ENCODE measurements at regions not wholly inside any gene's neighbourhood (a gene's known extent, or its start where the extent isn't known, plus 50 kb on each side); places are given as distances from the start of the nearest gene placed in this dataset.

- H3K27ac ChIP-seq (ENCODE audit: low read length) = no peak overlapping the region
- no peaks in the 10 kb centered on the region for H3K9me3 ChIP-seq (ENCODE audit: insufficient read depth, low read length, severe bottlenecking)
- no peaks in the 10 kb centered on the region for H4K20me1 ChIP-seq (ENCODE audit: insufficient read depth, low read length)
- H2AFZ ChIP-seq (ENCODE audit: low read depth, low read length) = no peak overlapping the region
- peaks cover 3% of the 10 kb centered on the region; the same call in 1 of the 2 replicates for H3K4me1 ChIP-seq (ENCODE audit: insufficient read depth, low read length)
- no peak for TF ChIP-seq CTCF (IDR thresholded peaks at IDR 0.05; ENCODE audit: borderline replicate concordance, extremely low read depth, low read length, poor library complexity, severe bottlenecking)
- H3K27me3 ChIP-seq (ENCODE audit: insufficient read depth, low read length, poor library complexity) = no peaks in the 10 kb centered on the region
- no peak overlapping the region for H3K4me2 ChIP-seq (ENCODE audit: insufficient read depth, low read length)
- H3K4me3 ChIP-seq (ENCODE audit: low read depth in 1 of 2, low read length in 2 of 2) = no peak overlapping the region
- H3K36me3 ChIP-seq (ENCODE audit: insufficient read depth, low read length) = no peaks in the 10 kb centered on the region
- no peaks in the 10 kb centered on the region for H3K79me2 ChIP-seq (ENCODE audit: insufficient read depth, low read length)
- no peak for ATAC-seq (ENCODE audit: insufficient read depth, low read depth)
- no peak overlapping the region for H3K9ac ChIP-seq (ENCODE audit: low read depth, low read length)
- DNase-seq = no peak
Observed at GRCh38 chr10:43943818-43944360, 295.2 kb upstream of the ZNF32 start.

- H4K20me1 ChIP-seq (ENCODE audit: insufficient read depth, low read length) = no peaks in the 10 kb centered on the region
Observed at GRCh38 chr10:43943119-43943817, 294.6 kb upstream of the ZNF32 start.

GRCh38 chr10:43942096-43942850 lies 293.6 kb upstream of the ZNF32 start:
- H3K4me2 ChIP-seq (ENCODE audit: insufficient read depth, low read length) = no peak overlapping the region
- no peak overlapping the region for H3K4me3 ChIP-seq (ENCODE audit: low read depth in 1 of 2, low read length in 2 of 2)
- peaks cover 3% of the 10 kb centered on the region; the same call in 1 of the 2 replicates for H3K4me1 ChIP-seq (ENCODE audit: insufficient read depth, low read length)
- no peaks in the 10 kb centered on the region for H3K79me2 ChIP-seq (ENCODE audit: insufficient read depth, low read length)
- no peak for TF ChIP-seq CTCF (IDR thresholded peaks at IDR 0.05; ENCODE audit: borderline replicate concordance, extremely low read depth, low read length, poor library complexity, severe bottlenecking)
- TF ChIP-seq EZH2 (IDR thresholded peaks at IDR 0.05; ENCODE audit: borderline replicate concordance, low read depth, low read length, severe bottlenecking) = no peak
- H3K9ac ChIP-seq (ENCODE audit: low read depth, low read length) = no peak overlapping the region
- DNase-seq = no peak
- H2AFZ ChIP-seq (ENCODE audit: low read depth, low read length) = no peak overlapping the region
- no peak overlapping the region for H3K27ac ChIP-seq (ENCODE audit: low read length)
- H3K36me3 ChIP-seq (ENCODE audit: insufficient read depth, low read length) = no peaks in the 10 kb centered on the region
- H3K9me3 ChIP-seq (ENCODE audit: insufficient read depth, low read length, severe bottlenecking) = no peaks in the 10 kb centered on the region
- H4K20me1 ChIP-seq (ENCODE audit: insufficient read depth, low read length) = no peaks in the 10 kb centered on the region
- no peaks in the 10 kb centered on the region for H3K27me3 ChIP-seq (ENCODE audit: insufficient read depth, low read length, poor library complexity)
- ATAC-seq (ENCODE audit: insufficient read depth, low read depth) = no peak

More at GRCh38 chr10:43943119-43943817, 294.6 kb upstream of the ZNF32 start:
- Histone ChIP-seq H3K9ac (ENCODE audit: low read depth, low read length) (no peak overlapping the region), H3K4me1 (ENCODE audit: insufficient read depth, low read length) (peaks cover 3% of the 10 kb centered on the region; the same call in 1 of the 2 replicates), H3K4me2 (ENCODE audit: insufficient read depth, low read length) (no peak overlapping the region), H3K79me2 (ENCODE audit: insufficient read depth, low read length) (no peaks in the 10 kb centered on the region), H3K27ac (ENCODE audit: low read length) (no peak overlapping the region), H3K9me3 (ENCODE audit: insufficient read depth, low read length, severe bottlenecking) (no peaks in the 10 kb centered on the region), H3K27me3 (ENCODE audit: insufficient read depth, low read length, poor library complexity) (no peaks in the 10 kb centered on the region), H2AFZ (ENCODE audit: low read depth, low read length) (no peak overlapping the region), H3K36me3 (ENCODE audit: insufficient read depth, low read length) (no peaks in the 10 kb centered on the region), H3K4me3 (ENCODE audit: low read depth in 1 of 2, low read length in 2 of 2) (no peak overlapping the region)
- DNase-seq (no peak), ATAC-seq (ENCODE audit: insufficient read depth, low read depth) (no peak)
- TF ChIP-seq EZH2 (IDR thresholded peaks at IDR 0.05; ENCODE audit: borderline replicate concordance, low read depth, low read length, severe bottlenecking) (no peak), CTCF (IDR thresholded peaks at IDR 0.05; ENCODE audit: borderline replicate concordance, extremely low read depth, low read length, poor library complexity, severe bottlenecking) (no peak)
